Breast epithelium (tissue), 4 donors: ENCODE measurements at regions not wholly inside any gene's neighbourhood (a gene's known extent, or its start where the extent isn't known, plus 50 kb on each side); places are given as distances from the start of the nearest gene placed in this dataset.
"Not testable (repeated sequence)": the region's sequence is repeated elsewhere in the genome, so short reads cannot be mapped to it uniquely, and the experiment has no call there.

Source experiments
- DNase-seq, 2 donors: peaks; one replicate each; pipeline ENCODE4 v3.0.0-alpha.2; 2019; ENCODE audit warnings: low spot score in 2 of 2
- H3K27ac ChIP-seq, 2 donors: fragments of 200-600 bp; sonication (generic) in 1 of 2; one replicate each; pipeline ENCODE4 v1.5.1; 2016 to 2019; ENCODE audit warnings: mild to moderate bottlenecking in 1 of 2
- H3K27me3 ChIP-seq, 2 donors: fragments of 200-600 bp; sonication (generic) in 1 of 2; one replicate each; pipeline versions ENCODE4 v1.5.1 to v1.6.0; 2017 to 2019; ENCODE audit warnings: control low read depth in 1 of 2, mild to moderate bottlenecking in 1 of 2
- H3K36me3 ChIP-seq: fragments of 200-600 bp; one replicate; pipeline ENCODE4 v1.5.1; 2019
- H3K4me1 ChIP-seq, 2 donors: fragments of 200-600 bp; sonication (generic); one replicate each; pipeline ENCODE4 v1.5.1; 2016 to 2019; ENCODE audit warnings: control low read depth in 1 of 2
- H3K4me3 ChIP-seq, 3 donors: fragments of 200-600 bp; sonication (generic); 1 replicate in 2 of 3; 2 replicates in 1 of 3; pipeline ENCODE4 v1.5.1; 2016 to 2019; ENCODE audit warnings: mild to moderate bottlenecking in 3 of 3, moderate library complexity in 2 of 3
- H3K9me3 ChIP-seq, 2 donors: fragments of 200-600 bp; sonication (generic) in 1 of 2; one replicate each; pipeline ENCODE4 v1.5.1; 2016 to 2019; ENCODE audit warnings: control low read depth in 1 of 2
- POLR2A ChIP-seq: fragments of 450-650 bp; IDR thresholded peaks from one replicate; pipeline ENCODE4 v1.6.1; 2016; ENCODE audit warnings: antibody characterized with exemption, mild to moderate bottlenecking, moderate library complexity
- POLR2AphosphoS5 ChIP-seq, 3 donors: sonication (generic); formaldehyde crosslinking; IDR thresholded peaks; one replicate each; pipeline ENCODE4 v1.6.1; 2017; ENCODE audit warnings: antibody characterized with exemption in 3 of 3
- intact Hi-C: fragments of 100-400 bp; cut with DNase I; formaldehyde crosslinking; loops from one replicate; pipeline ENCODE4 v1.15.1; 2023; ENCODE audit warnings: low total_unique reads
- TF ChIP-seq, protein P1 (sequence below), 3 donors: fragments of 450-650 bp; IDR thresholded peaks; one replicate each; pipeline ENCODE4 v1.5.1; 2016 to 2017; ENCODE audit warnings: antibody characterized with exemption in 3 of 3, mild to moderate bottlenecking in 3 of 3, moderate library complexity in 3 of 3

DNA sequence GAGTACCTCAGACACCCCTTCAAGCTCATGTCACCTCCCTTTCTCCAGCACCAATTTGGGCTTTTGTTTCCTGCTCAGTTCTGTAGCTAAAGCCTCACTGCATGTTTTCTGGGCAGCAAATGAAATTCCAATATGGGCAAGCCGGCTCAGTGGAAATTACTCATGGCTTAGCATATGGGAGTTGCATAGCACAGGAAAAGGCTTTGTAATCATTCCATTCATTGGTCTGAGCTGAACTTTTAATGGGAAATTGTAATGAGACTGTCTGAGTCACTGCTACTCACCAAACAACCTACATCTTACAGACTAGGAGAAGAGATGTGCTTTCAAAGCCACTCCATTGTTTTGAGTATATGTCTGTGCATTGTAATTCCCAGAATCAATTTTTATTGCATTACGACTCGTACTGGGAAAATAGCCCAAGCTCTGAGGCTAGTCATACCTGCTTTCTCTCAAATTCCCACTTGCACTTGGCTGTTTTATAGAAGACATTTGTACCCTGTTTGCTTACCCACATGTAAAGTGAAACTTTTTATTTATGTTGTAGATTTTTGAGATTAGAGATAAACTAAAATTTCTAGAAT is 139.5 kb upstream of the LRATD1 start:
- intact Hi-C loops, result no loop called here
- H3K36me3 ChIP-seq, result no peaks in the 10 kb centered on the region
- no peaks in the 10 kb centered on the region for H3K27me3 ChIP-seq
- no peaks in the 10 kb centered on the region for H3K4me1 ChIP-seq
- DNase-seq, result no peak
- H3K4me3 ChIP-seq, result no peak overlapping the region
- no peak overlapping the region for H3K27ac ChIP-seq
- H3K9me3 ChIP-seq, result no peaks in the 10 kb centered on the region
- TF ChIP-seq, protein P1, sequence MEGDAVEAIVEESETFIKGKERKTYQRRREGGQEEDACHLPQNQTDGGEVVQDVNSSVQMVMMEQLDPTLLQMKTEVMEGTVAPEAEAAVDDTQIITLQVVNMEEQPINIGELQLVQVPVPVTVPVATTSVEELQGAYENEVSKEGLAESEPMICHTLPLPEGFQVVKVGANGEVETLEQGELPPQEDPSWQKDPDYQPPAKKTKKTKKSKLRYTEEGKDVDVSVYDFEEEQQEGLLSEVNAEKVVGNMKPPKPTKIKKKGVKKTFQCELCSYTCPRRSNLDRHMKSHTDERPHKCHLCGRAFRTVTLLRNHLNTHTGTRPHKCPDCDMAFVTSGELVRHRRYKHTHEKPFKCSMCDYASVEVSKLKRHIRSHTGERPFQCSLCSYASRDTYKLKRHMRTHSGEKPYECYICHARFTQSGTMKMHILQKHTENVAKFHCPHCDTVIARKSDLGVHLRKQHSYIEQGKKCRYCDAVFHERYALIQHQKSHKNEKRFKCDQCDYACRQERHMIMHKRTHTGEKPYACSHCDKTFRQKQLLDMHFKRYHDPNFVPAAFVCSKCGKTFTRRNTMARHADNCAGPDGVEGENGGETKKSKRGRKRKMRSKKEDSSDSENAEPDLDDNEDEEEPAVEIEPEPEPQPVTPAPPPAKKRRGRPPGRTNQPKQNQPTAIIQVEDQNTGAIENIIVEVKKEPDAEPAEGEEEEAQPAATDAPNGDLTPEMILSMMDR (IDR thresholded peaks at IDR 0.05), result no peak
- TF ChIP-seq POLR2AphosphoS5 (IDR thresholded peaks at IDR 0.05) (no peak), POLR2A (no peak)

DNA sequence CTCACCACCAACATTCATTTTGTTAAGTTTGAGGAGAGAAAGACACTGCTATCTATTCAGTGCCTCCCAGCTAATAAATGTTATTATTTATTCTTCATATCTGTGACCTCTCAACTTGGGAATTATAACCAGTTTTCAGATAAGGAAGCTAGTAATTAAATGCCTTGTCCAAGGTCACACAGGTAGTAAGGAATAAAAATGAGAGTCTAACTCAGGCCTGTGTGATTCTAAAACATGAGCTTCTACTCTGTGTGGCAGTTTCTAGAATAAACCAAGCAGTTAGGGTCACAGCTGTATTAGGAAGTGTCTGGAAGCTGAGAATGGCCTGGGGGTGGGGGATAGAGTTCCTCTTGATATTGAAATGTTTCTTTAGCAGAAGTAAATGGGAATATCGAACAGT is 137.8 kb upstream of the LRATD1 start:
- Histone ChIP-seq H3K4me1 (no peaks in the 10 kb centered on the region), H3K9me3 (no peaks in the 10 kb centered on the region), H3K4me3 (no peak overlapping the region), H3K27me3 (no peaks in the 10 kb centered on the region), H3K36me3 (no peaks in the 10 kb centered on the region), H3K27ac (no peak overlapping the region)
- intact Hi-C loops, result no loop called here
- TF ChIP-seq POLR2A (no peak), POLR2AphosphoS5 (IDR thresholded peaks at IDR 0.05) (no peak)
- TF ChIP-seq, protein P1 (IDR thresholded peaks at IDR 0.05), result no peak
- DNase-seq, result no peak

DNA sequence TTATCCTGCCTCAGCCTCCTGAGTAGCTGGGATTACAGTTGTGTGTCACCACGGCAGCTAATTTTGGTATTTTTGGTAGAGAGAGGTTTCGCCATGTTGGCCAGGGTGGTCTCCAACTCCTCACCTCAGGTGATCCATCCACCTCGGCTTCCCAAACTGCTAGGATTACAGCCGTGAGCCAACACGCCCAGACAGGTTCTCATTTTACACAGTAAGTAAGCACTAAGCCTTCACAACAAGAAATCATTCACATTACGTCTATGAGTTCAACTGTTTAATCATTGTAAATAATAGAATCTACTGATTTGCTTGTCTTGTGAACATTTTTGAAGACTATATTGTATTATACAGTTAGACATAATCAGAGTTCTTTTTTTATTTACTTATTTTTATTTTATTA is 131.5 kb upstream of the LRATD1 start:
- Histone ChIP-seq H3K36me3 (no peaks in the 10 kb centered on the region), H3K9me3 (no peaks in the 10 kb centered on the region), H3K27ac (no peak overlapping the region), H3K4me3 (no peak overlapping the region), H3K4me1 (no peaks in the 10 kb centered on the region), H3K27me3 (no peaks in the 10 kb centered on the region)
- TF ChIP-seq, protein P1 (IDR thresholded peaks at IDR 0.05), result no peak
- no peak for TF ChIP-seq POLR2A
- DNase-seq, result no peak
- intact Hi-C loops, result no loop called here

DNA sequence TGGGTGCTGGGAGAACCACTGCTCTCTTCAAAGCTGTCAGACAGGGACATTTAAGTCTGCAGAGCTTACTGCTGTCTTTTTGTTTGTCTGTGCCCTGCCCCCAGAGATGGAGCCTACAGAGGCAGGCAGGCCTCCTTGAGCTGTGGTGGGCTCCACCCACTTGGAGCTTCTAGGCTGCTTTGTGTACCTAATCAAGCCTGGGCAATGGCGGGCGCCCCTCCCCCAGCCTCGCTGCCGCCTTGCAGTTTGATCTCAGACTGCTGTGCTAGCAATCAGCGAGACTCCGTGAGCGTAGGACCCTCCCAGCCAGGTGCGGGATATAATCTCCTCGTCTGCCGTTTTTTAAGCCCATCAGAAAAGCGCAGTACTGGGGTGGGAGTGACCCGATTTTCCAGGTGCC is 125.6 kb upstream of the LRATD1 start:
- H3K9me3 ChIP-seq, H3K4me3 ChIP-seq, DNase-seq, H3K4me1 ChIP-seq, H3K27ac ChIP-seq, H3K27me3 ChIP-seq, intact Hi-C loops, H3K36me3 ChIP-seq: not testable (repeated sequence)

DNA sequence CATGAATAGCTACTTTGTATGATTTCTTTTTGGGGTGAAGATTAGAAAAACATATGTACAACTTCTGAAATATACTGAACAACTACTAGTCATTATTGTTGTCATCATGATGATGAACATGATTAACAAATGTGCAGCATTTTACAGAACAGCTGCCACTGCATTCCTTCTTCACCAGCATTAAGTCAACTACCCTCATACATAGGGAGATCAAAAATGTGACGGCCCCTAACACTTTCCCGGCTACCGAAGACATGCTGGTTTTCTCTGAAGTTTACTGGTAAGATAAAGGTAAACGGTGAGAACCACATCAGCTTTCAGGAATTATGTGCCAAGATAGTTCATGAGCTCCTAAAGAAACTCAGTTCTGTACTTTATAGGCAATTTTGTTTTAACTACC is 121.0 kb upstream of the LRATD1 start:
- TF ChIP-seq POLR2A (no peak), POLR2AphosphoS5 (IDR thresholded peaks at IDR 0.05) (no peak)
- TF ChIP-seq, protein P1 (IDR thresholded peaks at IDR 0.05), result no peak
- no peaks in the 10 kb centered on the region for H3K9me3 ChIP-seq
- no peaks in the 10 kb centered on the region for H3K36me3 ChIP-seq
- no peak overlapping the region for H3K4me3 ChIP-seq
- no peak overlapping the region for H3K27ac ChIP-seq
- H3K27me3 ChIP-seq, result no peaks in the 10 kb centered on the region
- no peaks in the 10 kb centered on the region for H3K4me1 ChIP-seq
- intact Hi-C loops, result no loop called here
- DNase-seq, result no peak

DNA sequence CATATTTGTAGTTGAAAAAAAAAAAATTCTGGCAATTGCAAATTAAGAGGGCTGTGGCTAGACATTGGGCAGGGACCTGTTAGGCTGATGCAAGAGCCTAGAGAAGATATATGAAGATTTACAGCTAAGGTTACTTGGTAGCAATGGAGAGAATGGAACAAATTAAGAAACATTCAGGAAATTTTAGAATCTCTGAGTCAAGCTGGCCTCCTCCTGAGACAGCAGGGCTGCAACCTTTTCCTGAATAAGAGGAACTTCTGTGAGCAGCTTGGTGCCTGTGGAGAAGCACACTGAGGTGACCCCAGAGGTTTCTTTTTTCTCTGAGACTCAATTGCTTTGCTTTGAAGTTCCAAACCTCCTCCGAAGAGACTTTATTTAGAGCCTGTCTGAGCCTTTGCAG is 118.6 kb upstream of the LRATD1 start:
- H3K9me3 ChIP-seq, result no peaks in the 10 kb centered on the region
- H3K36me3 ChIP-seq, result no peaks in the 10 kb centered on the region
- no peaks in the 10 kb centered on the region for H3K27me3 ChIP-seq
- intact Hi-C loops, result no loop called here
- no peak overlapping the region for H3K4me3 ChIP-seq
- DNase-seq, result no peak
- no peaks in the 10 kb centered on the region for H3K4me1 ChIP-seq
- no peak overlapping the region for H3K27ac ChIP-seq
- TF ChIP-seq, protein P1 (IDR thresholded peaks at IDR 0.05), result no peak
- TF ChIP-seq POLR2A, result no peak
- no peak for TF ChIP-seq POLR2AphosphoS5 (IDR thresholded peaks at IDR 0.05)
